ENCODE measurements at regions not wholly inside any gene's neighbourhood (a gene's known extent, or its start where the extent isn't known, plus 50 kb on each side); places are given as distances from the start of the nearest gene placed in this dataset.

GRCh38 chr10:88195841-88196240 is 332.4 kb downstream of the PTEN start:
- ATAC-seq: no peak
- no peak for TF ChIP-seq GTF2I (CRISPR knock-in tag; conservative IDR thresholded peaks at IDR 0.05)
- no peak for TF ChIP-seq RORB (CRISPR knock-in tag; IDR thresholded peaks at IDR 0.05)
- TF ChIP-seq TCF7 (CRISPR knock-in tag; IDR thresholded peaks at IDR 0.05; ENCODE audit: low read depth): no peak
- TF ChIP-seq NFYB (CRISPR knock-in tag; conservative IDR thresholded peaks at IDR 0.05; ENCODE audit: low read depth): no peak
- TF ChIP-seq, protein P1, sequence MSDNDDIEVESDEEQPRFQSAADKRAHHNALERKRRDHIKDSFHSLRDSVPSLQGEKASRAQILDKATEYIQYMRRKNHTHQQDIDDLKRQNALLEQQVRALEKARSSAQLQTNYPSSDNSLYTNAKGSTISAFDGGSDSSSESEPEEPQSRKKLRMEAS (CRISPR knock-in tag; IDR thresholded peaks at IDR 0.05): no peak
- TF ChIP-seq OVOL2 (CRISPR knock-in tag; IDR thresholded peaks at IDR 0.05; ENCODE audit: borderline replicate concordance): no peak
- no peak for TF ChIP-seq PREB (CRISPR knock-in tag; IDR thresholded peaks at IDR 0.05; ENCODE audit: borderline replicate concordance)
- no peak for TF ChIP-seq USF1 (CRISPR knock-in tag; IDR thresholded peaks at IDR 0.05)
- no peak for TF ChIP-seq NR2C2 (CRISPR knock-in tag; IDR thresholded peaks at IDR 0.05)
- TF ChIP-seq, protein P2, sequence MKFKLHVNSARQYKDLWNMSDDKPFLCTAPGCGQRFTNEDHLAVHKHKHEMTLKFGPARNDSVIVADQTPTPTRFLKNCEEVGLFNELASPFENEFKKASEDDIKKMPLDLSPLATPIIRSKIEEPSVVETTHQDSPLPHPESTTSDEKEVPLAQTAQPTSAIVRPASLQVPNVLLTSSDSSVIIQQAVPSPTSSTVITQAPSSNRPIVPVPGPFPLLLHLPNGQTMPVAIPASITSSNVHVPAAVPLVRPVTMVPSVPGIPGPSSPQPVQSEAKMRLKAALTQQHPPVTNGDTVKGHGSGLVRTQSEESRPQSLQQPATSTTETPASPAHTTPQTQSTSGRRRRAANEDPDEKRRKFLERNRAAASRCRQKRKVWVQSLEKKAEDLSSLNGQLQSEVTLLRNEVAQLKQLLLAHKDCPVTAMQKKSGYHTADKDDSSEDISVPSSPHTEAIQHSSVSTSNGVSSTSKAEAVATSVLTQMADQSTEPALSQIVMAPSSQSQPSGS (CRISPR knock-in tag; IDR thresholded peaks at IDR 0.05; ENCODE audit: borderline replicate concordance, low read depth): no peak
- no peak for TF ChIP-seq PRDM15 (CRISPR knock-in tag; IDR thresholded peaks at IDR 0.05)
- no peak for TF ChIP-seq EMX1 (CRISPR knock-in tag; IDR thresholded peaks at IDR 0.05)
- TF ChIP-seq, protein P3, sequence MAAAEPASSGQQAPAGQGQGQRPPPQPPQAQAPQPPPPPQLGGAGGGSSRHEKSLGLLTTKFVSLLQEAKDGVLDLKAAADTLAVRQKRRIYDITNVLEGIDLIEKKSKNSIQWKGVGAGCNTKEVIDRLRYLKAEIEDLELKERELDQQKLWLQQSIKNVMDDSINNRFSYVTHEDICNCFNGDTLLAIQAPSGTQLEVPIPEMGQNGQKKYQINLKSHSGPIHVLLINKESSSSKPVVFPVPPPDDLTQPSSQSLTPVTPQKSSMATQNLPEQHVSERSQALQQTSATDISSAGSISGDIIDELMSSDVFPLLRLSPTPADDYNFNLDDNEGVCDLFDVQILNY (CRISPR knock-in tag; IDR thresholded peaks at IDR 0.05): no peak
- POLR2A ChIA-PET: no interaction called here
- Mint-ChIP-seq H3K4me1 (peaks cover 10% of the 10 kb centered on the region), H3K4me3 (no peak overlapping the region), H3K9me3 (peaks cover 20% of the 10 kb centered on the region), H3K36me3 (no peaks in the 10 kb centered on the region), H3K27me3 (ENCODE audit: low read depth) (no peaks in the 10 kb centered on the region; the same call in 1 of the 2 replicates), H3K27ac (no peak overlapping the region)
- no peak for DNase-seq (ENCODE audit: low spot score)
- CTCF ChIA-PET: no interaction called here

GRCh38 chr10:88196291-88196690 is 332.9 kb downstream of the PTEN start:
- Mint-ChIP-seq H3K9me3 (peaks cover 20% of the 10 kb centered on the region), H3K27me3 (ENCODE audit: low read depth) (no peaks in the 10 kb centered on the region; the same call in 1 of the 2 replicates), H3K27ac (no peak overlapping the region), H3K4me3 (no peak overlapping the region), H3K4me1 (peaks cover 10% of the 10 kb centered on the region), H3K36me3 (no peaks in the 10 kb centered on the region)
- no peak for ATAC-seq
- CTCF ChIA-PET: no interaction called here
- POLR2A ChIA-PET: no interaction called here
- no peak for TF ChIP-seq ZNF416 (CRISPR knock-in tag; IDR thresholded peaks at IDR 0.05)
- TF ChIP-seq ZBTB43 (CRISPR knock-in tag; IDR thresholded peaks at IDR 0.05): no peak
- no peak for TF ChIP-seq ZMAT4 (CRISPR knock-in tag; IDR thresholded peaks at IDR 0.05)
- TF ChIP-seq E2F1 (CRISPR knock-in tag; IDR thresholded peaks at IDR 0.05): no peak
- DNase-seq (ENCODE audit: low spot score): no peak
